ENCODE measurements at regions not wholly inside any gene's neighbourhood (a gene's known extent, or its start where the extent isn't known, plus 50 kb on each side); places are given as distances from the start of the nearest gene placed in this dataset.
"Not testable (repeated sequence)": the region's sequence is repeated elsewhere in the genome, so short reads cannot be mapped to it uniquely, and the experiment has no call there.

GRCh38 chr12:33054371-33054770 lies 157.8 kb upstream of the PKP2 start:
- no peaks in the 10 kb centered on the region for H3K4me1 Mint-ChIP-seq
- peaks cover 2% of the 10 kb centered on the region for H3K9me3 Mint-ChIP-seq
- DNase-seq = no peak
- H3K4me3 Mint-ChIP-seq = no peak overlapping the region
- no peaks in the 10 kb centered on the region for H3K27me3 Mint-ChIP-seq
- ChIA-PET CTCF (no interaction called here), POLR2A (no interaction called here)
- no peak overlapping the region for H3K27ac Mint-ChIP-seq
- no peaks in the 10 kb centered on the region for H3K36me3 Mint-ChIP-seq (ENCODE audit: low read depth)

GRCh38 chr12:33052141-33053051 lies 155.8 kb upstream of the PKP2 start:
- Mint-ChIP-seq H3K36me3 (ENCODE audit: low read depth) (no peaks in the 10 kb centered on the region), H3K27me3 (no peaks in the 10 kb centered on the region), H3K27ac (no peak overlapping the region), H3K4me3 (no peak overlapping the region), H3K4me1 (no peaks in the 10 kb centered on the region), H3K9me3 (peaks cover 2% of the 10 kb centered on the region)
- ChIA-PET CTCF (no interaction called here), POLR2A (no interaction called here)
- DNase-seq = no peak

- POLR2A ChIA-PET = no interaction called here
- Mint-ChIP-seq H3K36me3 (ENCODE audit: low read depth) (no peaks in the 10 kb centered on the region), H3K27me3 (no peaks in the 10 kb centered on the region), H3K9me3 (no peaks in the 10 kb centered on the region), H3K27ac (no peak overlapping the region), H3K4me1 (no peaks in the 10 kb centered on the region), H3K4me3 (no peak overlapping the region)
- DNase-seq = no peak
- CTCF ChIA-PET = no interaction called here
Measured at GRCh38 chr12:33047666-33048065, 151.1 kb upstream of the PKP2 start.

GRCh38 chr12:33044447-33044846 lies 147.9 kb upstream of the PKP2 start:
- H3K4me1 Mint-ChIP-seq = no peaks in the 10 kb centered on the region
- no peak for DNase-seq
- H3K4me3 Mint-ChIP-seq = no peak overlapping the region
- CTCF ChIA-PET = no interaction called here
- no peaks in the 10 kb centered on the region for H3K36me3 Mint-ChIP-seq (ENCODE audit: low read depth)
- no peaks in the 10 kb centered on the region for H3K27me3 Mint-ChIP-seq
- POLR2A ChIA-PET = no interaction called here
- no peak overlapping the region for H3K27ac Mint-ChIP-seq
- H3K9me3 Mint-ChIP-seq = no peaks in the 10 kb centered on the region

GRCh38 chr12:33041562-33041961 lies 145.0 kb upstream of the PKP2 start:
- Mint-ChIP-seq H3K9me3 (no peaks in the 10 kb centered on the region), H3K27me3 (no peaks in the 10 kb centered on the region), H3K4me1 (no peaks in the 10 kb centered on the region), H3K36me3 (ENCODE audit: low read depth) (no peaks in the 10 kb centered on the region), H3K27ac (no peak overlapping the region), H3K4me3 (no peak overlapping the region)
- CTCF ChIA-PET = no interaction called here
- DNase-seq = no peak
- POLR2A ChIA-PET = no interaction called here

- CTCF ChIA-PET, H3K4me1 Mint-ChIP-seq, POLR2A ChIA-PET: not testable (repeated sequence)
Measured at GRCh38 chr12:33033999-33034398, 137.4 kb upstream of the PKP2 start.

GRCh38 chr12:33026791-33027190 lies 130.2 kb upstream of the PKP2 start:
- POLR2A ChIA-PET = no interaction called here
- H3K9me3 Mint-ChIP-seq = peaks cover 4% of the 10 kb centered on the region
- no peaks in the 10 kb centered on the region for H3K27me3 Mint-ChIP-seq
- CTCF ChIA-PET = no interaction called here
- H3K4me1 Mint-ChIP-seq = no peaks in the 10 kb centered on the region
- DNase-seq = no peak
- no peaks in the 10 kb centered on the region for H3K36me3 Mint-ChIP-seq (ENCODE audit: low read depth)
- no peak overlapping the region for H3K27ac Mint-ChIP-seq
- H3K4me3 Mint-ChIP-seq = no peak overlapping the region

More at GRCh38 chr12:33033999-33034398, 137.4 kb upstream of the PKP2 start:
- H3K9me3 Mint-ChIP-seq = peaks cover 13% of the 10 kb centered on the region
- not testable (repeated sequence) for H3K27ac Mint-ChIP-seq; DNase-seq; H3K36me3 Mint-ChIP-seq (ENCODE audit: low read depth); H3K4me3 Mint-ChIP-seq; H3K27me3 Mint-ChIP-seq

GRCh38 chr12:33022724-33023123 lies 126.1 kb upstream of the PKP2 start:
- POLR2A ChIA-PET; H3K27me3 Mint-ChIP-seq; H3K4me1 Mint-ChIP-seq; H3K36me3 Mint-ChIP-seq (ENCODE audit: low read depth); DNase-seq; H3K4me3 Mint-ChIP-seq; CTCF ChIA-PET; H3K27ac Mint-ChIP-seq; H3K9me3 Mint-ChIP-seq: not testable (repeated sequence)

GRCh38 chr12:33017029-33017428 lies 120.5 kb upstream of the PKP2 start:
- H3K36me3 Mint-ChIP-seq (ENCODE audit: low read depth); CTCF ChIA-PET; POLR2A ChIA-PET; H3K4me3 Mint-ChIP-seq; H3K27me3 Mint-ChIP-seq; H3K4me1 Mint-ChIP-seq; H3K27ac Mint-ChIP-seq; DNase-seq: not testable (repeated sequence)
- H3K9me3 Mint-ChIP-seq = peaks cover 13% of the 10 kb centered on the region

GRCh38 chr12:33012226-33012625 lies 115.6 kb upstream of the PKP2 start:
- Mint-ChIP-seq H3K4me3 (no peak overlapping the region), H3K36me3 (ENCODE audit: low read depth) (no peaks in the 10 kb centered on the region), H3K4me1 (no peaks in the 10 kb centered on the region), H3K9me3 (peaks cover 12% of the 10 kb centered on the region), H3K27me3 (no peaks in the 10 kb centered on the region), H3K27ac (no peak overlapping the region)
- ChIA-PET POLR2A (no interaction called here), CTCF (no interaction called here)
- DNase-seq = no peak

GRCh38 chr12:33006106-33006505 lies 109.5 kb upstream of the PKP2 start:
- Mint-ChIP-seq H3K4me1 (no peaks in the 10 kb centered on the region), H3K9me3 (peaks cover 7% of the 10 kb centered on the region), H3K27me3 (no peaks in the 10 kb centered on the region), H3K4me3 (no peak overlapping the region), H3K27ac (no peak overlapping the region), H3K36me3 (ENCODE audit: low read depth) (no peaks in the 10 kb centered on the region)
- no peak for DNase-seq
- CTCF ChIA-PET = no interaction called here
- POLR2A ChIA-PET = no interaction called here

GRCh38 chr12:33000016-33000415 lies 103.4 kb upstream of the PKP2 start:
- no peak for DNase-seq
- Mint-ChIP-seq H3K27ac (no peak overlapping the region), H3K4me3 (no peak overlapping the region), H3K36me3 (ENCODE audit: low read depth) (no peaks in the 10 kb centered on the region), H3K27me3 (no peaks in the 10 kb centered on the region), H3K9me3 (peaks cover 6% of the 10 kb centered on the region), H3K4me1 (no peaks in the 10 kb centered on the region)
- ChIA-PET CTCF (no interaction called here), POLR2A (interaction anchor here (0.5 kb wide), 1 partner anchor 367 kb away, joined by 3 read pairs; no protein-coding TSS in a partner anchor)

GRCh38 chr12:32997471-32997870 lies 100.9 kb upstream of the PKP2 start:
- Mint-ChIP-seq H3K36me3 (ENCODE audit: low read depth) (no peaks in the 10 kb centered on the region), H3K27ac (no peak overlapping the region), H3K9me3 (no peaks in the 10 kb centered on the region), H3K4me3 (no peak overlapping the region), H3K27me3 (no peaks in the 10 kb centered on the region), H3K4me1 (no peaks in the 10 kb centered on the region)
- POLR2A ChIA-PET = no interaction called here
- no peak for DNase-seq
- CTCF ChIA-PET = no interaction called here

- no peaks in the 10 kb centered on the region for H3K36me3 Mint-ChIP-seq (ENCODE audit: low read depth)
- no peaks in the 10 kb centered on the region for H3K27me3 Mint-ChIP-seq
- ChIA-PET CTCF (no interaction called here), POLR2A (no interaction called here)
- H3K4me3 Mint-ChIP-seq = no peak overlapping the region
- H3K4me1 Mint-ChIP-seq = no peaks in the 10 kb centered on the region
- no peak for DNase-seq
- H3K27ac Mint-ChIP-seq = no peak overlapping the region
- H3K9me3 Mint-ChIP-seq = no peaks in the 10 kb centered on the region
Measured at GRCh38 chr12:32995623-32996022, 99.0 kb upstream of the PKP2 start.

Data from activated CD4-positive, alpha-beta T cell treated with anti-CD3 and anti-CD28 coated beads, Interleukin-2, amount 10 ng/mL, durations not matched to agents 7 days and 5 days (primary cell).